CD14-positive monocyte (primary cell): ENCODE measurements at regions not wholly inside any gene's neighbourhood (a gene's known extent, or its start where the extent isn't known, plus 50 kb on each side); places are given as distances from the start of the nearest gene placed in this dataset.

Source experiments
- DNase-seq, 3 donors: peaks; one replicate each; pipeline ENCODE4 v3.0.0-alpha.2; 2011 to 2022
- H2AFZ ChIP-seq: 2 replicates; pipeline ENCODE4 v1.6.0; 2012; ENCODE audit warnings: mild to moderate bottlenecking, low read depth, low read length, inconsistent platforms; ENCODE audit not compliant: insufficient read depth, poor library complexity, severe bottlenecking
- H3K27ac ChIP-seq, 2 donors: 1 replicate in 1 of 2; 2 replicates in 1 of 2; pipeline ENCODE4 v1.5.1; 2012 to 2013; ENCODE audit warnings: low read length in 2 of 2, control low read depth in 1 of 2, inconsistent platforms in 1 of 2, low read depth in 1 of 2, mild to moderate bottlenecking in 1 of 2
- H3K27me3 ChIP-seq, 2 donors: one replicate each; pipeline versions ENCODE4 v1.6.0 to v1.6.1; 2011 to 2013; ENCODE audit warnings: low read length in 2 of 2; ENCODE audit not compliant: control insufficient read depth in 2 of 2, insufficient read depth in 2 of 2
- H3K36me3 ChIP-seq, 2 donors: replicated peaks in 1 of 2; 1 replicate in 1 of 2; 2 replicates in 1 of 2; pipeline versions ENCODE4 v1.5.1 to v1.6.1; 2012 to 2013; ENCODE audit warnings: low read length in 2 of 2, control low read depth in 1 of 2, inconsistent platforms in 1 of 2, mild to moderate bottlenecking in 1 of 2; ENCODE audit not compliant: insufficient read depth in 2 of 2, control insufficient read depth in 1 of 2
- H3K4me1 ChIP-seq, 2 donors: 1 replicate in 1 of 2; 2 replicates in 1 of 2; pipeline versions ENCODE4 v1.5.1 to v1.6.1; 2012 to 2013; ENCODE audit warnings: low read length in 2 of 2, control low read depth in 1 of 2, inconsistent platforms in 1 of 2, mild to moderate bottlenecking in 1 of 2, moderate library complexity in 1 of 2; ENCODE audit not compliant: insufficient read depth in 2 of 2, control insufficient read depth in 1 of 2
- H3K4me2 ChIP-seq: replicated peaks from 2 replicates; pipeline ENCODE3; 2012; ENCODE audit warnings: low read length, moderate library complexity, mild to moderate bottlenecking; ENCODE audit not compliant: poor library complexity, severe bottlenecking; ENCODE audit errors: extremely low read depth
- H3K4me3 ChIP-seq, 3 experiments: fragments of 200-600 bp in 1 of 3; sonication (generic) in 1 of 3; replicated peaks in 1 of 3; 1 replicate in 2 of 3; 2 replicates in 1 of 3; pipeline ENCODE4 v1.5.1; 2011 to 2013; ENCODE audit warnings: low read length in 3 of 3, mild to moderate bottlenecking in 3 of 3, control low read depth in 2 of 3, low read depth in 2 of 3, inconsistent platforms in 1 of 3, moderate library complexity in 1 of 3
- H3K79me2 ChIP-seq: 2 replicates; pipeline ENCODE4 v1.6.0; 2012; ENCODE audit warnings: mild to moderate bottlenecking, control low read depth, inconsistent platforms, low read length, moderate library complexity; ENCODE audit not compliant: insufficient read depth
- H3K9ac ChIP-seq: 2 replicates; pipeline ENCODE4 v1.6.0; 2017; ENCODE audit warnings: low read length, mild to moderate bottlenecking; ENCODE audit not compliant: insufficient read depth, poor library complexity, severe bottlenecking
- H3K9me3 ChIP-seq, 2 donors: replicated peaks in 1 of 2; 1 replicate in 1 of 2; 2 replicates in 1 of 2; pipeline versions ENCODE4 v1.5.1 to v1.6.1; 2012 to 2013; ENCODE audit warnings: low read length in 2 of 2, control low read depth in 1 of 2; ENCODE audit not compliant: control insufficient read depth in 1 of 2, insufficient read depth in 1 of 2
- H4K20me1 ChIP-seq: 2 replicates; pipeline ENCODE4 v1.6.0; 2012; ENCODE audit warnings: mild to moderate bottlenecking, low read length, control low read depth, moderate library complexity; ENCODE audit not compliant: insufficient read depth
- H3K27ac Mint-ChIP-seq, 7 donors: one replicate each; pipeline ENCODE4 v1.8.0; 2020; ENCODE audit warnings: mild to moderate bottlenecking in 7 of 7, mixed read lengths in 7 of 7, moderate library complexity in 6 of 7, inconsistent platforms in 2 of 7
- H3K27me3 Mint-ChIP-seq, 3 donors: one replicate each; pipeline ENCODE4 v1.8.0; 2021 to 2022; ENCODE audit warnings: low read depth in 3 of 3, mild to moderate bottlenecking in 3 of 3, mixed read lengths in 3 of 3, moderate library complexity in 3 of 3, inconsistent platforms in 1 of 3
- H3K36me3 Mint-ChIP-seq, 2 donors: one replicate each; pipeline ENCODE4 v1.8.0; 2020; ENCODE audit warnings: mixed read lengths in 2 of 2, inconsistent platforms in 1 of 2, mild to moderate bottlenecking in 1 of 2
- H3K4me1 Mint-ChIP-seq: one replicate; pipeline ENCODE4 v1.8.0; 2020; ENCODE audit warnings: mild to moderate bottlenecking, mixed read lengths
- H3K4me3 Mint-ChIP-seq, 2 donors: one replicate each; pipeline ENCODE4 v1.8.0; 2020; ENCODE audit warnings: mild to moderate bottlenecking in 2 of 2, mixed read lengths in 2 of 2, moderate library complexity in 1 of 2
- H3K9me3 Mint-ChIP-seq, 7 donors: one replicate each; pipeline ENCODE4 v1.8.0; 2020 to 2022; ENCODE audit warnings: mixed read lengths in 7 of 7, mild to moderate bottlenecking in 6 of 7, moderate library complexity in 6 of 7, inconsistent platforms in 2 of 7
- WGBS: methylation state at CpG from one replicate; pipeline ENCODE4 v1.1.5; 2013; ENCODE audit warnings: missing lambda C conversion rate; ENCODE audit not compliant: insufficient coverage; 5-methylcytosine and 5-hydroxymethylcytosine counted together
- intact Hi-C, 2 donors: fragments of 100-400 bp; cut with micrococcal nuclease; formaldehyde crosslinking; loops; one replicate each; pipeline versions ENCODE4 v1.15.0 to v1.15.1; 2023
- TF ChIP-seq, protein P1 (sequence below): fragments of 200-600 bp; IDR thresholded peaks from one replicate; pipeline ENCODE4 v1.8.0; 2022; ENCODE audit warnings: antibody characterized with exemption, mild to moderate bottlenecking

DNA sequence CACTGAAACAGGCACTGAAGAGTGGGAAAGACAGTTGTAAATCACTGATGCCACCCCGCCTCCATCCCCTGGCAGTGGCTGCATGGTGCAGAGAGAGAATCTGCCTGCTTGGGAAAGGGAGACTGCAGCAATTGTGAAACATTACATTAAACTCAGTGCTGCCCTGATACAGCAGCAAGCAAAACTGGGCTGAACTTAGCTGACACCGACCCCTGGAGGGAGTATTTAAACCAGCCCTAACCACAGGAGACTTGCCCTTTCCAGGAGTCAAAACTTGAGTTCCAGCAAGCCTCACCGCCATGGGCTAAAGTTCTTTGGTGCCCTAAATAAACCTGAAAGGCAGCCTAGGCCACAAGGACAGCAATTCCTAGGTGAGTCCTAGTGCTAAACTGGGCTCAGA, 109.4 kb upstream of the PLPP4 start:
- peaks cover 2 to 7% (median 2%) of the 10 kb centered on the region in 3 donors for H3K27me3 Mint-ChIP-seq
- no peak overlapping the region for H3K4me3 Mint-ChIP-seq
- DNase-seq = no peak
- no peaks in the 10 kb centered on the region for H3K4me1 Mint-ChIP-seq
- no peaks in the 10 kb centered on the region for H3K36me3 Mint-ChIP-seq
- Histone ChIP-seq H3K9me3 (peaks cover 0 to 4% of the 10 kb centered on the region in 2 donors), H3K4me1 (no peaks in the 10 kb centered on the region), H3K4me2 (no peak overlapping the region), H4K20me1 (no peaks in the 10 kb centered on the region), H3K36me3 (no peaks in the 10 kb centered on the region), H3K27me3 (peaks cover 0 to 2% of the 10 kb centered on the region in 2 donors), H2AFZ (no peak overlapping the region), H3K4me3 (no peak overlapping the region), H3K27ac (no peak overlapping the region), H3K9ac (no peak overlapping the region), H3K79me2 (no peaks in the 10 kb centered on the region)
- TF ChIP-seq, protein P1, sequence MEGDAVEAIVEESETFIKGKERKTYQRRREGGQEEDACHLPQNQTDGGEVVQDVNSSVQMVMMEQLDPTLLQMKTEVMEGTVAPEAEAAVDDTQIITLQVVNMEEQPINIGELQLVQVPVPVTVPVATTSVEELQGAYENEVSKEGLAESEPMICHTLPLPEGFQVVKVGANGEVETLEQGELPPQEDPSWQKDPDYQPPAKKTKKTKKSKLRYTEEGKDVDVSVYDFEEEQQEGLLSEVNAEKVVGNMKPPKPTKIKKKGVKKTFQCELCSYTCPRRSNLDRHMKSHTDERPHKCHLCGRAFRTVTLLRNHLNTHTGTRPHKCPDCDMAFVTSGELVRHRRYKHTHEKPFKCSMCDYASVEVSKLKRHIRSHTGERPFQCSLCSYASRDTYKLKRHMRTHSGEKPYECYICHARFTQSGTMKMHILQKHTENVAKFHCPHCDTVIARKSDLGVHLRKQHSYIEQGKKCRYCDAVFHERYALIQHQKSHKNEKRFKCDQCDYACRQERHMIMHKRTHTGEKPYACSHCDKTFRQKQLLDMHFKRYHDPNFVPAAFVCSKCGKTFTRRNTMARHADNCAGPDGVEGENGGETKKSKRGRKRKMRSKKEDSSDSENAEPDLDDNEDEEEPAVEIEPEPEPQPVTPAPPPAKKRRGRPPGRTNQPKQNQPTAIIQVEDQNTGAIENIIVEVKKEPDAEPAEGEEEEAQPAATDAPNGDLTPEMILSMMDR = no peak
- intact Hi-C loops = no loop called here
- no peak overlapping the region for H3K27ac Mint-ChIP-seq
- peaks cover 0 to 13% (median 7%) of the 10 kb centered on the region in 7 donors for H3K9me3 Mint-ChIP-seq
- no CpG with 5 or more reads among the region's 3 CpGs for WGBS

DNA sequence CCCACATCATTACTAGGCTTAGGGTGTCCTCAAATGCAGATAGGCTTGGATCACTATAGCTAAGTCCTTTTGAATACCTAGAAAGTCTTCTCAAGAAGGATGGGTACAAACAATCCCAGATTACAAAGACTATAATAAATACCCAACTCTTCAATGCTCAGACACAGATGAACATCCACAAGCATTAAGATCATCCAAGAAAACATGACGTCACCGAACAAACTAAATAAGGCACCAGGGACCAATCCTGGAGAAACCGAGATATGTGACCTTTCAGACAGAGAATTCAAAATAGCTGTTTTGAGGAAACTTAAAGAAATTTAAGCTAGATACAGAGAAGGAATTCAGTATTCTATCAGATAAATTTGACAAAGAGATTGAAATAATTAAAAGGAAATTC, 108.0 kb upstream of the PLPP4 start:
- peaks cover 0 to 13% (median 5%) of the 10 kb centered on the region in 7 donors for H3K9me3 Mint-ChIP-seq
- peaks cover 0 to 4% of the 10 kb centered on the region in 2 donors for H3K9me3 ChIP-seq
- no peaks in the 10 kb centered on the region for H3K4me1 Mint-ChIP-seq
- DNase-seq = no peak
- no peak overlapping the region for H2AFZ ChIP-seq
- no CpG with 5 or more reads among the region's 3 CpGs for whole genome bisulfite sequencing
- H3K4me1 ChIP-seq = no peaks in the 10 kb centered on the region
- no peak overlapping the region for H3K27ac Mint-ChIP-seq
- peaks cover 2 to 7% (median 2%) of the 10 kb centered on the region in 3 donors for H3K27me3 Mint-ChIP-seq
- H3K27me3 ChIP-seq = peaks cover 0 to 2% of the 10 kb centered on the region in 2 donors
- no peaks in the 10 kb centered on the region for H3K36me3 ChIP-seq
- H3K9ac ChIP-seq = no peak overlapping the region
- H3K4me2 ChIP-seq = no peak overlapping the region
- no peaks in the 10 kb centered on the region for H3K36me3 Mint-ChIP-seq
- no peaks in the 10 kb centered on the region for H4K20me1 ChIP-seq
- no peaks in the 10 kb centered on the region for H3K79me2 ChIP-seq
- no peak overlapping the region for H3K4me3 ChIP-seq
- intact Hi-C loops = no loop called here
- TF ChIP-seq, protein P1 = no peak
- H3K4me3 Mint-ChIP-seq = no peak overlapping the region
- H3K27ac ChIP-seq = no peak overlapping the region
